ENCODE measurements at regions not wholly inside any gene's neighbourhood (a gene's known extent, or its start where the extent isn't known, plus 50 kb on each side); places are given as distances from the start of the nearest gene placed in this dataset.

DNA sequence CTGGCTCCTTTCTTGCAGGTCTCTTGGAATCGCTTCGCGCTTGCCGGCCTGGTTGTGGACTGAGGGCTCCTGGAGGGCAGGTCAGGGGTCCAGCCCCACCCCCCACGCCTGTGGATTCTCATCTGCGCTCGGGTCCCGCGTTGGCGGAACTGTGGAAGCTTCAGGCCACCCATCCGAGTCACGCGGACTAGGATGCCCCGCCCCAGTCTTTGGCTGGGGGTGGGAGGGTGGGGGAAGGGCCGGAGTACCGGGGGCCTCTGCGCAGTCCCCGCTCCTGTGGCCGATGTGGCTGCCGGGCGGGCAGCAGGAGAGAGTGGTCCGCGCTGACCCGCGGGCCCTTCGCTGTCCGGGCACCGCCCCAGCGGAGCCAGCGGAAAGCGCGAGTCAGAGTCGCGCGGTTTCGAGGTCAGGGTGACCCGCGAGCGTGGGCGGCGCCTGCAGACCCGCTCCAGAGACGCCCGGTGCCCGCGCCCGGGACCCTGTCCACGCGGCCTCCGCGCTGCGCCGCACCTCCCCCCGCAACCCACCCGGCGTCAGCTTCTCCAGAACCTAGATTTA, 114.2 kb downstream of the KLF13 start:
- intact Hi-C loops (cut with DNase I; ENCODE audit: low total_unique reads), result no loop called here
- H3K9me3 ChIP-seq, result no peaks in the 10 kb centered on the region
- peak overlapping the region; percentile 59 to 60 for H3K4me3 ChIP-seq

DNA sequence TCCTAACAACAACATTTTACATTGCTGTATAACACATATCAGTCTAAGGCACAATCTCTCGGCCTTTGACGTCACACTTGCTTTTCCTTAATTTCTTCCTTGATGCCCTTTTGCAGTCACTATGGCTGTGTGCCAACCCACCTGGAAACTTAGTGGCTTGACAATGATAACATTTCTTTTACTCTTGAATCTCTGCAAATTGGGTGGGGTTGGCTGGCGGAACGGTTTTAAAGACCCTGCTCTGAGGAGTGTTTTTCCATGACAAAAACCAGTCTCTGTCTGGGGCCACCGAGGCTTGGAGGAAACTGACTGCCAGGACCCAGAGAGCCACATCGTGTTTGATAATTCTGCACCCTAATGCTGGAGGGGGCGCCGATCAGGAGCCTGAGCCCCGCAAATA, 115.6 kb downstream of the KLF13 start:
- TF ChIP-seq, protein P1, sequence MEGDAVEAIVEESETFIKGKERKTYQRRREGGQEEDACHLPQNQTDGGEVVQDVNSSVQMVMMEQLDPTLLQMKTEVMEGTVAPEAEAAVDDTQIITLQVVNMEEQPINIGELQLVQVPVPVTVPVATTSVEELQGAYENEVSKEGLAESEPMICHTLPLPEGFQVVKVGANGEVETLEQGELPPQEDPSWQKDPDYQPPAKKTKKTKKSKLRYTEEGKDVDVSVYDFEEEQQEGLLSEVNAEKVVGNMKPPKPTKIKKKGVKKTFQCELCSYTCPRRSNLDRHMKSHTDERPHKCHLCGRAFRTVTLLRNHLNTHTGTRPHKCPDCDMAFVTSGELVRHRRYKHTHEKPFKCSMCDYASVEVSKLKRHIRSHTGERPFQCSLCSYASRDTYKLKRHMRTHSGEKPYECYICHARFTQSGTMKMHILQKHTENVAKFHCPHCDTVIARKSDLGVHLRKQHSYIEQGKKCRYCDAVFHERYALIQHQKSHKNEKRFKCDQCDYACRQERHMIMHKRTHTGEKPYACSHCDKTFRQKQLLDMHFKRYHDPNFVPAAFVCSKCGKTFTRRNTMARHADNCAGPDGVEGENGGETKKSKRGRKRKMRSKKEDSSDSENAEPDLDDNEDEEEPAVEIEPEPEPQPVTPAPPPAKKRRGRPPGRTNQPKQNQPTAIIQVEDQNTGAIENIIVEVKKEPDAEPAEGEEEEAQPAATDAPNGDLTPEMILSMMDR (IDR thresholded peaks at IDR 0.05), result no peak
- Histone ChIP-seq H3K27me3 (no peaks in the 10 kb centered on the region), H3K9me3 (no peaks in the 10 kb centered on the region), H3K4me3 (no peak overlapping the region), H3K27ac (peak overlapping the region; percentile 76 to 79), H3K36me3 (no peaks in the 10 kb centered on the region), H3K4me1 (peaks cover 0 to 38% (median 16%) of the 10 kb centered on the region in 4 donors)
- intact Hi-C loops (cut with DNase I; ENCODE audit: low total_unique reads), result no loop called here
- no peak for DNase-seq

More for the DNA sequence above, 114.2 kb downstream of the KLF13 start:
- peak; percentile 63 to 82 for DNase-seq
- Histone ChIP-seq H3K27ac (peak overlapping the region; percentile 76 to 79), H3K4me1 (peaks cover 0 to 43% (median 16%) of the 10 kb centered on the region in 4 donors), H3K36me3 (no peaks in the 10 kb centered on the region), H3K27me3 (no peaks in the 10 kb centered on the region)
- TF ChIP-seq, protein P1 (IDR thresholded peaks at IDR 0.05), result no peak

DNA sequence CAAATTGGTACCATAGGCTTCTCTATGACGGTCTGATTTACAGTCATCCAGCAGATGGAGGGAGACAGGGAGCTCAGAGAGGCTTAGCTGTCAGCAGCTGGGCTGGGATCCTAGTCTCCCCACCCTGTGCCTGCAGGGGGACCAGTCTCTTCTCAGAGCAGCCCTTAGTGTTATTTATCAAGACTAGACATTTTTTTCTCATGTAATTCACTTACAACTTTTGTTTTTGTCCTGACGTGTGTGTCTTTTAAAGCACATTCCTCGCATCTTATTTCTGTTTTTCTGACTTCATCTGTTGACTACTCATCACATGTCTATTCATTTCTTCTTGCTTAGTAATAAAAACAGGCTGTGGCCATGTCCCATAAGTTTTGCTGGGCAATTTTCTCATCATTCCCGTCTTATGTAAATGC, 116.1 kb downstream of the KLF13 start:
- H3K27ac ChIP-seq, result peak overlapping the region; percentile 55 to 79
- DNase-seq, result no peak

GRCh38 chr15:31444844-31445243, 118.2 kb downstream of the KLF13 start:
- TF ChIP-seq, protein P1 (IDR thresholded peaks at IDR 0.05), result no peak
- Histone ChIP-seq H3K4me1 (peaks cover 0 to 38% (median 16%) of the 10 kb centered on the region in 4 donors), H3K9me3 (no peaks in the 10 kb centered on the region), H3K27ac (no peak overlapping the region), H3K27me3 (no peaks in the 10 kb centered on the region), H3K36me3 (no peaks in the 10 kb centered on the region), H3K4me3 (no peak overlapping the region)
- no peak for DNase-seq
- intact Hi-C loops (cut with DNase I; ENCODE audit: low total_unique reads), result no loop called here

More for the DNA sequence above, 116.1 kb downstream of the KLF13 start:
- Histone ChIP-seq H3K27me3 (no peaks in the 10 kb centered on the region), H3K4me3 (no peak overlapping the region), H3K36me3 (no peaks in the 10 kb centered on the region), H3K4me1 (peaks cover 0 to 38% (median 16%) of the 10 kb centered on the region in 4 donors), H3K9me3 (no peaks in the 10 kb centered on the region)
- intact Hi-C loops (cut with DNase I; ENCODE audit: low total_unique reads), result no loop called here
- TF ChIP-seq, protein P1 (IDR thresholded peaks at IDR 0.05), result peak in 1 of 2 experiments; percentile 23

DNA sequence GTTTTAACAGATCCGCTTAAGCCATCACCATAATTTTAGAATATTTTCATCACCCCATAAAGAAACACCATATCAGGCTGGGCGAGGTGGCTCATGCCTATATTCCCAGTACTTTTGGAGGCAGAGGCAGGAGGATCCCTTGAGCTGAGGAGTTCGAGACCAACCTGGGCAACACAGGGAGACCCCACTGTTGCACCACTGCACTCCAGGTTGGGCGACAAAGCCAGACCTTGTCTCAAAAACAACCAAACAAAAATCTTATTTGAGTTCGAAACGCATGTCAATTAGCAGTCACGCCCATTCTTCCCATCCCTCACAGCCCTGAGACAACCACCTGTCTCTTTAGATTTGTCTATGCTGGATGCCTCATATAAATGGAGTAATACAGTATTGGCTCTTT, 119.9 kb downstream of the KLF13 start:
- Histone ChIP-seq H3K4me3 (no peak overlapping the region), H3K4me1 (peaks cover 0 to 26% (median 5%) of the 10 kb centered on the region in 4 donors), H3K27ac (no peak overlapping the region), H3K9me3 (no peaks in the 10 kb centered on the region), H3K36me3 (no peaks in the 10 kb centered on the region), H3K27me3 (no peaks in the 10 kb centered on the region)
- TF ChIP-seq, protein P1 (IDR thresholded peaks at IDR 0.05), result no peak
- no peak for DNase-seq
- intact Hi-C loops (cut with DNase I; ENCODE audit: low total_unique reads), result no loop called here

Data from tibial artery (tissue), 4 donors.